NCI-H128 (cell line): ENCODE measurements at regions not wholly inside any gene's neighbourhood (a gene's known extent, or its start where the extent isn't known, plus 50 kb on each side); places are given as distances from the start of the nearest gene placed in this dataset.
"Not testable (repeated sequence)": the region's sequence is repeated elsewhere in the genome, so short reads cannot be mapped to it uniquely, and the experiment has no call there.

Experiments used
- DNase-seq: peaks from one replicate; lab custom pipeline; 2025; ENCODE audit not compliant: unreplicated experiment; lab: John Stamatoyannopoulos, UW

GRCh38 chr7:85685901-85686300 lies 499.0 kb upstream of the SEMA3D start:
- DNase-seq = no peak

- DNase-seq = no peak
These were observed 496.2 kb upstream of the SEMA3D start for GRCh38 chr7:85682833-85683620.

GRCh38 chr7:85681241-85681640 lies 494.4 kb upstream of the SEMA3D start:
- no peak for DNase-seq

- DNase-seq = not testable (repeated sequence)
These were observed 488.2 kb upstream of the SEMA3D start for GRCh38 chr7:85675093-85675492.

- DNase-seq = no peak
These were observed 487.0 kb upstream of the SEMA3D start for GRCh38 chr7:85673876-85674275.

- no peak for DNase-seq
These were observed 482.4 kb upstream of the SEMA3D start for GRCh38 chr7:85669225-85669624.

- DNase-seq = no peak
These were observed 477.5 kb upstream of the SEMA3D start for GRCh38 chr7:85664341-85664740.

GRCh38 chr7:85659364-85659763 lies 472.5 kb upstream of the SEMA3D start:
- no peak for DNase-seq

GRCh38 chr7:85655252-85655651 lies 468.4 kb upstream of the SEMA3D start:
- DNase-seq = no peak

- no peak for DNase-seq
These were observed 457.4 kb upstream of the SEMA3D start for GRCh38 chr7:85644272-85644671.

- DNase-seq = no peak
These were observed 454.5 kb upstream of the SEMA3D start for GRCh38 chr7:85641331-85641730.

- no peak for DNase-seq
These were observed 451.5 kb upstream of the SEMA3D start for GRCh38 chr7:85638394-85638793.

- DNase-seq = no peak
These were observed 448.1 kb upstream of the SEMA3D start for GRCh38 chr7:85634951-85635350.

GRCh38 chr7:85630904-85631600 lies 444.2 kb upstream of the SEMA3D start:
- no peak for DNase-seq

- DNase-seq = no peak
These were observed 441.1 kb upstream of the SEMA3D start for GRCh38 chr7:85627791-85628586.

GRCh38 chr7:85622059-85622458 lies 435.2 kb upstream of the SEMA3D start:
- DNase-seq = no peak

GRCh38 chr7:85620936-85621685 lies 434.3 kb upstream of the SEMA3D start:
- no peak for DNase-seq

GRCh38 chr7:85619236-85619635 lies 432.4 kb upstream of the SEMA3D start:
- no peak for DNase-seq

- no peak for DNase-seq
These were observed 427.8 kb upstream of the SEMA3D start for GRCh38 chr7:85614684-85615083.

GRCh38 chr7:85612514-85612913 lies 425.7 kb upstream of the SEMA3D start:
- no peak for DNase-seq

- no peak for DNase-seq
These were observed 421.9 kb upstream of the SEMA3D start for GRCh38 chr7:85608804-85609203.
